H9 (cell line): ENCODE measurements at regions not wholly inside any gene's neighbourhood (a gene's known extent, or its start where the extent isn't known, plus 50 kb on each side); places are given as distances from the start of the nearest gene placed in this dataset.

Experiments
- DNase-seq: peaks from one replicate; pipeline ENCODE4 v3.0.0-alpha.2; 2017
- H2AFZ ChIP-seq: one replicate; pipeline ENCODE4 v1.6.1; 2013; ENCODE audit warnings: mild to moderate bottlenecking, low read length, control low read depth, moderate library complexity
- H2AK5ac ChIP-seq: 2 replicates; pipeline ENCODE4 v1.6.1; 2013; ENCODE audit warnings: low read length, control low read depth, mixed read lengths; ENCODE audit not compliant: insufficient read length
- H2BK120ac ChIP-seq: one replicate; pipeline ENCODE4 v1.6.1; 2013; ENCODE audit warnings: low read depth, mild to moderate bottlenecking, low read length, control low read depth, inconsistent platforms; ENCODE audit not compliant: poor library complexity, severe bottlenecking
- H2BK12ac ChIP-seq: 2 replicates; pipeline ENCODE4 v1.6.1; 2013; ENCODE audit warnings: low read length, control low read depth, mixed read lengths, low read depth; ENCODE audit not compliant: insufficient read length
- H2BK15ac ChIP-seq: 2 replicates; pipeline ENCODE4 v1.6.1; 2013; ENCODE audit warnings: low read depth, low read length, control low read depth
- H2BK20ac ChIP-seq: one replicate; pipeline ENCODE4 v1.6.1; 2013; ENCODE audit warnings: low read depth, mild to moderate bottlenecking, low read length, control low read depth, inconsistent platforms; ENCODE audit not compliant: poor library complexity, severe bottlenecking
- H2BK5ac ChIP-seq: 2 replicates; pipeline ENCODE4 v1.6.1; 2013; ENCODE audit warnings: low read length, control low read depth, mixed read lengths; ENCODE audit not compliant: insufficient read length
- H3K14ac ChIP-seq: 2 replicates; pipeline ENCODE4 v1.6.1; 2013; ENCODE audit warnings: low read length, control low read depth; ENCODE audit not compliant: insufficient read depth
- H3K18ac ChIP-seq: 2 replicates; pipeline ENCODE4 v1.6.1; 2013; ENCODE audit warnings: low read depth, mild to moderate bottlenecking, mixed read lengths, low read length, control low read depth; ENCODE audit not compliant: insufficient read length
- H3K23ac ChIP-seq: 2 replicates; pipeline ENCODE4 v1.6.1; 2013; ENCODE audit warnings: low read length, control low read depth, mixed read lengths, low read depth; ENCODE audit not compliant: insufficient read length
- H3K23me2 ChIP-seq: 2 replicates; pipeline ENCODE4 v1.6.1; 2013; ENCODE audit warnings: low read depth, mild to moderate bottlenecking, mixed read lengths, low read length, control low read depth; ENCODE audit not compliant: insufficient read length, poor library complexity, severe bottlenecking
- H3K27ac ChIP-seq: 2 replicates; pipeline ENCODE4 v1.5.1; 2013; ENCODE audit warnings: low read length, control low read depth, mixed read lengths, low read depth; ENCODE audit not compliant: insufficient read length
- H3K27me3 ChIP-seq: 2 replicates; pipeline ENCODE4 v1.6.1; 2013; ENCODE audit warnings: low read length, control low read depth, inconsistent platforms; ENCODE audit not compliant: insufficient read depth
- H3K4ac ChIP-seq: 2 replicates; pipeline ENCODE4 v1.6.1; 2013; ENCODE audit warnings: low read depth, mild to moderate bottlenecking, control low read depth, inconsistent platforms, low read length, moderate library complexity
- H3K4me1 ChIP-seq: 2 replicates; pipeline ENCODE4 v1.6.1; 2013; ENCODE audit warnings: low read length, control low read depth, inconsistent platforms; ENCODE audit not compliant: insufficient read depth
- H3K4me2 ChIP-seq: 2 replicates; pipeline ENCODE4 v1.6.1; 2013; ENCODE audit warnings: low read length, control low read depth, mixed read lengths; ENCODE audit not compliant: insufficient read length, insufficient read depth
- H3K56ac ChIP-seq: 2 replicates; pipeline ENCODE4 v1.6.1; 2013; ENCODE audit warnings: low read depth, mild to moderate bottlenecking, mixed read lengths, low read length, control low read depth; ENCODE audit not compliant: insufficient read length
- H3K79me1 ChIP-seq: 2 replicates; pipeline ENCODE4 v1.6.1; 2013; ENCODE audit warnings: low read depth, mild to moderate bottlenecking, moderate library complexity, low read length, control low read depth, inconsistent platforms; ENCODE audit not compliant: insufficient read depth, poor library complexity, severe bottlenecking
- H3K79me2 ChIP-seq: 2 replicates; pipeline ENCODE4 v1.6.1; 2013; ENCODE audit warnings: low read length, control low read depth, inconsistent platforms; ENCODE audit not compliant: insufficient read depth
- H3K9ac ChIP-seq: 2 replicates; pipeline ENCODE4 v1.6.1; 2013; ENCODE audit warnings: low read length, control low read depth, mixed read lengths; ENCODE audit not compliant: insufficient read length; ENCODE audit errors: extremely low read depth
- H3K9me3 ChIP-seq: one replicate; pipeline ENCODE4 v1.6.1; 2013; ENCODE audit warnings: low read depth, low read length, inconsistent platforms; ENCODE audit not compliant: control insufficient read depth
- H3T11ph ChIP-seq: one replicate; pipeline ENCODE4 v1.6.1; 2013; ENCODE audit warnings: mild to moderate bottlenecking, low read length, control low read depth, inconsistent platforms
- H4K20me1 ChIP-seq: one replicate; pipeline ENCODE4 v1.6.1; 2013; ENCODE audit not compliant: control insufficient read depth, insufficient read length, insufficient read depth
- H4K5ac ChIP-seq: 2 replicates; pipeline ENCODE4 v1.6.1; 2013; ENCODE audit warnings: low read depth, mild to moderate bottlenecking, mixed read lengths, low read length, control low read depth; ENCODE audit not compliant: insufficient read length
- H4K8ac ChIP-seq: replicated peaks from 2 replicates; pipeline ENCODE4 v1.6.1; 2013; ENCODE audit warnings: low read length, control low read depth, mixed read lengths, low read depth; ENCODE audit not compliant: insufficient read length
- H4K91ac ChIP-seq: 2 replicates; pipeline ENCODE4 v1.6.1; 2013; ENCODE audit warnings: low read depth, mild to moderate bottlenecking, moderate library complexity, mixed read lengths, low read length, control low read depth; ENCODE audit not compliant: insufficient read length
- H3K27ac Mint-ChIP-seq, 3 experiments: 2 replicates in 2 of 3; 3 replicates in 1 of 3; pipeline ENCODE4 v1.8.0; 2020 to 2021; ENCODE audit warnings: mixed read lengths in 3 of 3, mild to moderate bottlenecking in 1 of 3, moderate library complexity in 1 of 3
- H3K27me3 Mint-ChIP-seq: 2 replicates; pipeline ENCODE4 v1.8.0; 2021; ENCODE audit warnings: low read depth, mild to moderate bottlenecking, moderate library complexity, mixed read lengths
- H3K36me3 Mint-ChIP-seq, 3 experiments: 2 replicates in 2 of 3; 3 replicates in 1 of 3; pipeline ENCODE4 v1.8.0; 2020 to 2021; ENCODE audit warnings: low read depth in 3 of 3, mixed read lengths in 3 of 3; ENCODE audit not compliant: insufficient read depth in 1 of 3
- H3K4me1 Mint-ChIP-seq, 2 experiments: 2 replicates each; pipeline ENCODE4 v1.8.0; 2020; ENCODE audit warnings: mixed read lengths in 2 of 2
- H3K4me3 Mint-ChIP-seq, 2 experiments: 2 replicates in 1 of 2; 3 replicates in 1 of 2; pipeline ENCODE4 v1.8.0; 2020 to 2021; ENCODE audit warnings: mild to moderate bottlenecking in 2 of 2, mixed read lengths in 2 of 2, moderate library complexity in 1 of 2
- H3K9me3 Mint-ChIP-seq, 2 experiments: 2 replicates in 1 of 2; 3 replicates in 1 of 2; pipeline ENCODE4 v1.8.0; 2020; ENCODE audit warnings: mild to moderate bottlenecking in 2 of 2, mixed read lengths in 2 of 2, moderate library complexity in 1 of 2
- CTCF ChIP-seq: fragments of 200-600 bp; sonication (generic); conservative IDR thresholded peaks from 3 replicates; pipeline ENCODE4 v1.8.0; 2021; ENCODE audit warnings: antibody characterized with exemption, mild to moderate bottlenecking
- WGBS: extraction: QIAGEN DNeasy Blood & Tissue Kit; methylation state at CpG from one replicate; pipeline ENCODE4 v1.1.7; 2013; ENCODE audit warnings: missing lambda C conversion rate, low lambda C conversion rate, mixed read lengths; ENCODE audit not compliant: insufficient read length; ENCODE audit errors: extremely low coverage; 5-methylcytosine and 5-hydroxymethylcytosine counted together

- Histone ChIP-seq H3K79me1 (no peaks in the 10 kb centered on the region), H3K4ac (no peak overlapping the region), H3K9me3 (no peaks in the 10 kb centered on the region), H3K18ac (no peak overlapping the region), H4K91ac (no peak overlapping the region), H3K14ac (no peak overlapping the region), H3K9ac (no peak overlapping the region), H2AFZ (no peak overlapping the region), H2BK15ac (no peak overlapping the region), H2BK12ac (no peak overlapping the region), H2BK5ac (no peak overlapping the region), H3K23ac (no peak overlapping the region), H4K20me1 (no peaks in the 10 kb centered on the region), H3K56ac (no peak overlapping the region), H3K79me2 (no peaks in the 10 kb centered on the region), H2AK5ac (no peak overlapping the region), H2BK120ac (no peak overlapping the region), H3K4me1 (no peaks in the 10 kb centered on the region), H4K5ac (no peak overlapping the region), H3K27ac (no peak overlapping the region), H3T11ph (no peak overlapping the region), H4K8ac (no peak overlapping the region), H3K23me2 (no peaks in the 10 kb centered on the region), H3K4me2 (no peak overlapping the region), H2BK20ac (no peak overlapping the region), H3K27me3 (no peaks in the 10 kb centered on the region)
- H3K36me3 Mint-ChIP-seq, result no peaks in the 10 kb centered on the region
- DNase-seq, result no peak
- H3K9me3 Mint-ChIP-seq, result peaks cover 0 to 4% of the 10 kb centered on the region in 2 experiments; a peak in 2 of 5 replicates
- no peaks in the 10 kb centered on the region for H3K4me1 Mint-ChIP-seq
- H3K4me3 Mint-ChIP-seq, result no peak overlapping the region
- WGBS, result no CpG with 5 or more reads among the region's 2 CpGs
- TF ChIP-seq CTCF, result no peak
- H3K27ac Mint-ChIP-seq, result no peak overlapping the region
- H3K27me3 Mint-ChIP-seq, result no peaks in the 10 kb centered on the region
Measured at GRCh38 chr10:55137063-55137462, 336.0 kb upstream of the PCDH15 start.
